NCI-H526 treated with DMSO at 0.1 percent for 48 hours (cell line): ENCODE measurements at regions not wholly inside any gene's neighbourhood (a gene's known extent, or its start where the extent isn't known, plus 50 kb on each side); places are given as distances from the start of the nearest gene placed in this dataset.
"Not testable (repeated sequence)": the region's sequence is repeated elsewhere in the genome, so short reads cannot be mapped to it uniquely, and the experiment has no call there.

ENCODE experiments used
- DNase-seq: peaks from one replicate; lab custom pipeline; 2025; lab: John Stamatoyannopoulos, UW

DNA sequence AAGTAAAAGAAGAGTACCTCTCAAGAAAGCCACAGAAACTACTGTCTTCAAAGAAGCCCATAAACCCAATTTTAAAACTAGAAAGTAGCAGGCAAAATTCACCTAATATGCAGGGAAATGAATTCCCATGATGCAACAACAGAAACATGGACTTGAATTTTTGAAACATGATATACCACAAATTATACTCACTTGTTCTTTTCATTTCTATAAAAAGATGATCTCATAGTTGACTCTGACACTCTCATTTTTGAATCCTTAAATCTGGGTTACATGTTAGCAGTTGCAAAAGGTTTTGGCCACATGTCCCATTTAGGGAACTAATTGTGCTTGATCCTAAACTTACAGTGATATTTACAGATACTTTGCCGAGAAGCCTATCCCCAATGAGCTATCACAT, 1130.8 kb downstream of the FAT4 start:
- no peak for DNase-seq

DNA sequence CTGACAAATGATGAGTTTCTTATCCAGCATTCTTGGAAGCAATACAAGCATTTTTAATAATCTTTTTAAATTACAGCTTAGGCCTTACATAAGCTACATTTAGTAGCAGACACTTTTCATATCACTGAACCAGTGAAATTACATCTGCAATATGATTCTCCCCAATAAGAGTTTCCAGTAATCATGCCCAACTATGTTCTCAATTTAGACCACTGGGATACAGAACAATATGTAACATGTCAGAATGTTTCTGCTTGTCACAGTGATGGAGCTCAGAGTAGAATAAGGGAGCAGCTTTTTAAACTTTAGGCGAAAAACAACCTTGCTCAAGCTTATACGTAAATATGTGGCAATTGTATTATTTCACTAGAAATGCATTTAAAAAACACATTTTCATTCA, 1132.2 kb downstream of the FAT4 start:
- no peak for DNase-seq

DNA sequence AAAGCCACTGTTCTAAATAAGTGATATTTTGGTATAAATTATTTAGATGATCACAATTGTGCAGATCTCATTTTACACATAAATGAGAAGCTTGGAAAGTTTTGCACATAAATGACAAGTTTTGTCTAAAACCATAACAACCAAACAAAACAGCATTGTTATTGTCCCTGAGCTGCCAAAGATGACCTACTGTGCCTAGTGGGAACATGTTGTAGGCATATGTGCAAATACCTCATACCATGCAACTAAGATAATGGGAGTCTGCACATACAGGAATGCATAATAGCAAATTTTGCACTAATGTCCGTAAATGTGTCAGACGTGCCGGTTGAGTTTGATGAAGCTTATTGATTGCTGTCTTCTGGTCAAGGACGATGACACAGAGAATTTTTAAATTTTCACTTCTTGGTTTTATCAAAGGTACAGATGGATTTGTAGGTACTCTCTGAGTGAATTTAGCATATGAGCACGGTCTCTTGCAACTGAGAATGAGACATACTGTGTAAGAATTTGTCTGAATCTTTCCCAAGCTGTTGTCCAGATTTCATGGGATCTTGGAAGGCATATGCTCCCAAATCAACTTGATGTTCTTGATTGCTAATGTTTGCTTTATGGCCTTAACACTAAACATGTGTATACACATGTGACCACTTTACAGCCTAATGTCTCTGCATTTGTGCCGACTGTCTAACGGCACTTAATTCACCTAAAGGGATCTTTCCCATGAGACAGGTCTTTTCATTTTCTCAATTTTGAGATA, 1133.5 kb downstream of the FAT4 start:
- DNase-seq, result no peak

DNA sequence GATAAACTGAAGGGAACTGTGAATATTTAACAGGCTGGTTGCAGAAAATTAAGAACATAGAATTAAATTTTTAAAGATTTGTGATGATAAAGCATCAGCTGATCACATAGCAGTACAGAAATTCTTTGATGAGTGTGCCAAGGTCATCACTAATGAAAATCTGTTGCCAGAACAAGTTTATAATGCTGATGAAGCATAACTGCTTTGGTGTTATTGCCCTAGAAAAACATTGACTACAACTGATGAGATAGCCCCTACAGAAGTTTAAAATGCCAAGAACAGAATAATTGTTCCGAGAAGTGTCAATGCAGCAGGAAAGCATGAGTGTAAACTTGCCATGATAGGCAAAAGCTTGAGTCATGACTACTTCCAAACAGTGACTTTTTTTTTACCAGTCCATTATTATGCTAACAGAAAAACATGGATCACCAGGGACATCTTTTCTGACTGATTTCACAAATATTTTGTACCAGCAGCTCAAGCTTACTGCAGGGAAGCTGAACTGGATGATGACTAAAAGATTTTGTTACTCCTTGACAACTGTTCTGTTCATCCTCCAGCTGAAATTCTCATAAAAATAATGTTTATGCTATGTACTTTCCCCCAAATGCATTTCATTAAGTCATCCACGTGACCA, 1136.6 kb downstream of the FAT4 start:
- no peak for DNase-seq

DNA sequence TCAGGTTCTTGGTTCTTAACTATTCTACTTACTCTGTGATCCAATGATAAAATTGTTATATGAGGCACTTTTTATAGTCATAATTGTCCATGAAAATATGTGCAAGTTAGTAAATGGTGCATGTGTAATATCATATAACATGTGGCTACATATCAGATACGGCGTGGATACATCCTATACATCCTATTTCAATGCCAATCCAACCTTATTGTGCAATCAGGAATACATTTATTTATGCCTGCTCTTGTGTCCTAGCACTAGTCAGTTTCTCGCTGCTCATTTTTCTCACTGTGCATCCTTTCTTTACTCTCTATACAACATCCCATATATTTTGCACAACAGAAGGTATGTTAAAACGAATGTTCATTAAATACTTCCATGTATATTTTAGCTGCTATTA, 1141.1 kb downstream of the FAT4 start:
- DNase-seq, result no peak

DNA sequence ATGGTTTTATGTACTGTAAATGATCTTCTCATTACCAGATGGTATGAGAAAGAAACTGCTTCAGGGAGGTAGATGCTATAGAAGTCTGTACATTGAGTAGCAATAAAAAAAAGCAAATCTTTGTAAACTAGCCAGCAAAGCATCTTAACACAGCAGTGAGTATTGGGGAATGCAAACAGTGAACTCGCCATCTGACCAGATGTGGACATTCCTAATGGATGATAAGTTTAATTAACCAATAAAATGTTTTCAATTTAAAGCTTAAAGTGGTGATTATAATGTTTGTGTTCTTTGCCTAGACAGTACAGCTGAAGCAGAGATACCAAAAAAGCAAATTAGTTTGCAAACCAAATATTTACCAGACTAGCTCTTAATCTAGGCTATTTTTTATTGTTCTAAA, 1144.2 kb downstream of the FAT4 start:
- DNase-seq, result no peak

DNA sequence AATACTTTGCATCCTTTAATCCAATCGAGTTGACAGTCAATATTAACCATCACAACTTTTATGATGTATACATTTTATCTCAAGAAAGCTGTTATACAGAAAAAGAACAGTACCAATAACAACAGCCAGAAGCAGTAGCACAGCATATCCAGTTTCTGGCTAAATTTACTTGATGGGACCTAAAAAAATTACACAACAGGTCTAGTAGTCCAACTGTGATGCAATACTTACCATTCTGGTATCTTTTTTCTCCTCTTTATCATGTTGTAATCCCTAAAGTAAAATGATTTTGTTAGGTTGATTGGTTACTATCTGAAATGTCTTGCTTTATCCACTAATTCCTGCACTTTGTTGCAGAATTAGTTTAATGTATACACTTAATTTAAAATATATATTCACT, 1150.6 kb downstream of the FAT4 start:
- no peak for DNase-seq

DNA sequence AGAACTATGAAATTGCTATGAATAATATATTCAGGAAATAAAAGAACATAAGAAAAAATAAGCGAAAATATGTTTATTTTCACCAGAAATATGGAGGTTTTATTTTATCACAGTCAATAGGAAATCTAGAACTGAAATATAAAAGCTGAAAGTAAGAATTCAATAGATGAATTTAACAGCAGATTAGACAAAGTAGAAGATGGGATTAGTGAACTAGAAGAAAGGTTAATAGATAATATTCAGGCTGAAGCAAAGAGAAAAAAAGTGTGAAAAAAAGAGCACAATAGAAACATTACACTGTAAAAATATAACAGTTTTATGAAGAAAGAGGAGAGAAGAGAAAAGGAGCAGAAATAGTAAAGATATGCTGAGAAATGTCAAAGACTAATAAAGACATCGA, 1152.1 kb downstream of the FAT4 start:
- DNase-seq, result no peak

DNA sequence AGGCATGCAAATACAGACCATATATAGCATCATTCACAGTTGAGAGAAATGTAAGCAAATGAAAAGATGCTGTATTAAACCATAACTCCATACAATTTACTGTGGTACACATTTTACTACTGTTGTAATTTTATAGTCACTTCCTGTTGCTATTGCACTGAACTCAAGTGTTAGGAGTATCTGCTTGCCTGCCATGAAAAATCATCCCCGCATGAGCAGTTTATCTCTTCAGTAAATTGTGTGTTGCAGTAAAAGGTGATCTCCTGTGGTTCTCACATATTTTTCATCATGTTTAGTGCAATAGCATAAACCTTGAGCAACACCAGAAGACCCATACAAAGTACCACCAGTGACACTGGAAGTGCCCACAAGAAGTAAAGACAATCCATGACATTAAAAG, 1153.4 kb downstream of the FAT4 start:
- no peak for DNase-seq

DNA sequence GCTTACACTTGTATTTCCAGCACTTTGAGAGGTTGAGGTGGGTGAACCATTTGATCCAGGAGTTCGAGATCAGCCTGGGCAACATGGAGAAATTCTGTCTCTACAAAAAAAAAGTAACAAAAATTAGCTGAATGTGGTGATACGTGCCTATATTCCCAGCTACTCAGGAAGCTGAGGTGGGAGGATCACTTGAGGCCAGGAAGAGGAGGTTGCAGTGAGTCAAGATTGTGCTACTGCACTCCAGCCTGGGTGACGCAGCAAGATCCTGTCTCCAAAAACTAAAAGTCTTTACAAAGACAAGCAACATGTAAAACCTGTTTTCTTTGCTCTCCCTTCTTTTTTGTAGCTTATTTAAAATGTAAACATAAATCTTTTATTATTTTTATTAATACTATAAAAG, 1156.1 kb downstream of the FAT4 start:
- DNase-seq, result no peak

DNA sequence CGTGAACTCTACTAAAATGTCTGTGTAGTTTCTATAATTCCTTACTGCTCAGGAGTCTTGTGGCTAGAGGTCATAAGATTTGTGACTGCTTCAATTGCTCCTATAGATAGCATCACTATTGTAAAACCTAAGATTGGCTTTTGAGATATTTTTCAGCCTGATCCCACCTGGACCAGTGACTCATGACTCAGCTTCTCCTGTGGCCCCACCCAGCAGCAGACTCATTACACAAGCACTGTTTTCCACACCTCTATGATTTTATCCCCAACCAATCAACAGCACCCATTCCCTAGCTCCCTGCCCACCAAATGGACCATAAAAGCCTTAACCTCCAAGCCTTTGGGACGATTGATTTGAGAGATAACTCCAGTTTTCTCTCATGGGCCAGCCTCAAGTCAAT, 1157.0 kb upstream of the INTU start:
- DNase-seq, result no peak

DNA sequence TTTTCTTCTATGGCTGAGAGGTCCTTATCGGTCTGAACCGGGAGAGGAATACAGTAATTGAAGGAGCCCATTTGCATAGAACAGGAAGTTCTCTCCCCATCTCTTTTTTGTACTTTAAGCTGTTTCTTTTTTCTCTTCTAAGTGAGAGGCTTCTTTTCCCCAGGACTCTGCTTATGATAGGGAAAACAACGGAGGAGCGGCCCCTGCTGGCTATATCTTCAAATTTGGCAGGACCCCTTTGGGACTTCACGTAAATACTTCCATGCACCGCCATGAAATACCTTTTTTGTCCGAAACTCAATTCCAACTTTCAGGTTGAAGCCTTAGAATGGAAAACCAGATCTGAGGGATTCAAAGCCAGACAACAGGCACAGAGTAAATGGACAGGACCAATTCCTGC, 1153.0 kb upstream of the INTU start:
- no peak for DNase-seq

DNA sequence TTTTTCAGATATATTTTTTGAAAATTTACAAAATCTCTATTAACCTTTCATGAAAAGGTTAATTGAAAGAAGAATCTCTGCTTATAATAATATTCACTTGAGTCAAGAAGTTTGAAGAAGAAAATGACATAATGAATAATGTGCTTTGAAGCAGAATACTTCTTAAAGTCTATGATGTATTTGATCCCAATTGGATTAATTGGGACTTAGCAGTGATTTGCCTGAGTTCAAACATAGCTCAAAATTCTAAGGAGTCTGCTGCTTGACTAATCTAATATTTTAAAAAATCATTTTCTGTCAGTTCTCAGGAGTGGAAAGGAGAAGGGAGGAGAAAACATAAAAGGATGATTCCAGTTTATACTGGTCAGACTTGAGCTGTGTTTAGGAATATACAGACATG, 1150.4 kb upstream of the INTU start:
- DNase-seq, result no peak

DNA sequence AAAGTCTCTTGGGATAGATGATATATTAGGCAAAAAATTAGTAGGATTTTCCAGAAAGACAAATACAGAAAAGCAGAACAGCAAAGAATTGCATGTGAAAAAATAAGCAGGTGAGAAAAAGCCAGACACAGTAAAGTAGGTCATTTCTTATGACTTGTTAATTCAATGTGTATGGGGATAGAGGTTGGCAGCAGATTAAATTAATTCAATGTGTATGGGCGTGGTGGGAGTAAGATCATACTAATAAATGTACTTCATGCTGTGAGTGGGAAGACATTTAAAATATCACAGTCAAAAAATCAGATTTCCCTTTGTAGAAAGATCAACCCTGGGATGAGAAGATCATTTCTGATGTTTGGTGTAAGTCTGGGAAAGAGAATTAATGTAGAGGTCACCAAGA, 1146.4 kb upstream of the INTU start:
- no peak for DNase-seq

DNA sequence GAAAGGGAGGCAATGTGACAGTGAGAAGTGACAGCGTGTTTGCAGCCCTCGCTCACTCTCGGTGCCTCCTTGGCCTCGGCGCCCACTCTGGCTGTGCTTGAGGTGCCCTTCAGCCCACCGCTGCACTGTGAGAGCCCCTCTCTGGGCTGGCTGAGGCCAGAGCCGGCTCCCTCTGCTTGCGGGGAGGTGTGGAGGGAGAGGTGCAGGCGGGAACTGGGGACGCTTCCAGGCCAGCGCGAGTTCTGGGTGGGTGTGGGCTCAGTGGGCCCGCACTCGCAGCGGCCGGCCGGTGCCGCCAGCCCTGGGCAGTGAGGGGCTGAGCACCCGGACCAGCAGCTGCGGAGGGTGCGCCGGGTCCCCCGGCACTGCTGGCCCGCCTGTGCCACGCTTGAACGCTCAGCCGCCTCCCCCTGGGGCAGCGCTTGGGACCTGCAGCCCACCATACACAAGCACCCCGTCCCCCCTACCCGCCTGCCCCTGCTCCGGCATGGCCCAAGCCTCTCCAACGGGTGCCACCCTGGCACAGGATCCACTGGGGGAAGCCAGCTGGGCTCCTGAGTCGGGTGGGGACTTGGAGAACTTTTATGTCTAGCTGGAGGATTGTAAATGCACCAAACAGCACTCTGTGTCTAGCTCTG, 1142.8 kb upstream of the INTU start:
- no peak for DNase-seq

DNA sequence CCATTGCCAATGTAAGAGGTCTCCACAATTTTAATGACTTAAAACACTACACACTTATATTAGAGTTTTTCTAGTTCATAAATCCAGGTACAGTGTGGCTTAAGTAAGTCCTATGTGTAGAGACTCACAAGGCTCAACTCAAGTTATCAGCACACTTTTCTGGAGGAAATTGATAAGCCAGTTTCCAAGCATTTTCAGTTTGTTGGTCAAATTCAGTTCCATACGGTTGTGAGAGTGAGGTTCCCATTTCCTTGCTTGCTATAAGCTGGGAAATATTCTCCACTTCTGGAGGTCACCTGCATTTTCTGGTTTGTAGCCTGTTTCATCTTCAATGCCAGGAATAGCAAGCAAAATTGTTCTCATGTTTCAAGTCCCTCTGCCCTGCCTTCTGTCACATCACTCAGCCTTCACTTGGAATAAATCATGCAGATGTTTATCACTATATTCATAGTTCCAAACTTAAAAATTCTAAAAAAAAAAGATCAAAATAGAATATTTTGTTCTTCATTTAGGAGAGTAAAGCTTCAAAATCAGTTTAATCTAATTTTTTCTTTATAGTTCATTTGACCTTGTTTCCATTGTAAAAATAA, 1137.5 kb upstream of the INTU start:
- DNase-seq, result no peak

DNA sequence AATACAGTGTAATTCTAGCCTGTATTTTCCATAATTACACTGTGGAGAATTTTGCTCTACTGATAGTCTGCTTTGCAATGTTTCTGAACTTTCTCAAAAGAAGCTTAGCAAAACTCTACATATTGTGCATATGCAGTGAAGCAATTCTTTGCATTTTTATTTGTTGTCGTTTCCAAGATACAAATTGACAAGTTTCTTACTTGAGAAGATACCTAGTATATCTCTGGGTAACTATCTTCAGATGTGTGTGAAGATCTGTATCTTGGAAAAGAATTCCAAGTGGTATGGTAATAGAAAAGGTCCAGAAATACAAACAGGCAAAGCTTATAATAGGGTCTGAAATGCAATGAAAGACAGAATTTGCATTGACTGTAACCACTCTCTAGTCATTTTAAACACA, 1119.8 kb upstream of the INTU start:
- no peak for DNase-seq

DNA sequence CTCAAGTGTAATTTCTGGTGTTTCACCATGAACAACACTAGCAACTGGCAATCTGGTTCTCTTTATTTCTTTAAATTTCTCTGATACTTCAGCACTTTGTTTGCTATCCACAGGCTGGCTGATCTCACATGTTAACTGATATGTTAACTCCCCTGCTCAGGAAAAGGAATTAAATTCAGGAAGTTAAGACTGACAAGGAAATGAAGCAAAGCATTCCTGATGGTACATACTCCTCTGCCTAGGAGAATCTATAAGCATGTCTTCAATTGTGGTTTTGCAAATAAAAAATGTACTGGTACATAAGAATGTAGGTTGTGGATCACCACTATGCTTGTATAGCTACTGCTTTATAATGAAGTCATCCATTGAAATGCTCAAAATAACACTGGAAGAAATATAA, 1119.2 kb upstream of the INTU start:
- no peak for DNase-seq

DNA sequence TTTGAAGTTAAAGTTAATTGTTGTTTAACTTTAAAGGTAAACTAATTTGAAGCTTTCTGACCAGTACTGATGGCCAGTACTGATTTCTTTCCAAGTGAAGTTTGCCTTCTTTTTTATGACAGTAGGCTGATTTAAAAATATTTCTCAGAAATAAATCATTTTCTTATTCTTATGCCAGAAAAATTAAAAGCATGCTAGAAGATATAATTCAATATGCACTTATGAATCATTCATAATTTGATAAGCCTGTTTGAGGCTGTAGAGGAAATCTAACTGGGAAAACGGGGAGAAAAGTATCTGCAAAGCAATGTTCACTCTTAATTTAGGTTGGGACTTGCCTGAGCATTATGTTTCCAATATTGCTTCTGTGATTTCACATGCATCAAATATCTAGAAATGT, 1112.0 kb upstream of the INTU start:
- DNase-seq, result no peak

DNA sequence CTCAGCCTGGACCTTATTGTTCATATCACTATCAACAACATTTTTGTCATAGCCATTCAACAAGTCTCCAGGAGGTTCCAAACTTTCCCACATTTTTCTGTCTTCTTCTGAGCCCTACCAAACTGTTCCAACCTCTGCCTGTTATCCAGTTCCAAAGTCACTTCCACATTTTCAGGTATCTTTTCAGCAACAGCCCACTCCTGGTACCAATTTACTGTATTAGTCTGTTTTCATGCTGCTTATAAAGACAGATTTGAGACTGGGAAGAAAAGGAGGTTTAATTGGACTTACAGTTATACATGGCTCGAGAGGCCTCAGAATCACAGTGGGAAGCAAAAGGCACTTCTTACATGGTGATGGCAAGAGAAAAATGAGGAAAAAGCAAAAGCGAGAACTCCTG, 1107.4 kb upstream of the INTU start:
- DNase-seq, result not testable (repeated sequence)

DNA sequence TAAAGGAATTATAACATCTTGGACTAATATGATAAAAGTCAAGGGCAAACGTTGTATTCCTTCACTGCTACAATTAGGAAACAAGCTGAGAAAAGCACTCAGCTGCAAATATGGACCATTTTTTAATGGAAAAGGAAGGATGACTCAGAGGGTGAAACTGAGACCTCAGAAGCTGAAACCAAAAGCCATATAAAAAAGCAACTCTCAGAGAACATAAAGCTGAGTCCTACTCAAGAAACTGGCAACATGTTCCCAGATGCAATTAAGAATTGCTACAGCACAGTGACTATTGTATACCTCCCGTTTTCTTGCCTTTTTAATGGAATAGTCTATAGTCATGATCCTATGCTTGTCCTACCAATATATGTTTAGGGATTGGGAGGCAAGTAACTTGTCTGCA, 1106.4 kb upstream of the INTU start:
- DNase-seq, result no peak

DNA sequence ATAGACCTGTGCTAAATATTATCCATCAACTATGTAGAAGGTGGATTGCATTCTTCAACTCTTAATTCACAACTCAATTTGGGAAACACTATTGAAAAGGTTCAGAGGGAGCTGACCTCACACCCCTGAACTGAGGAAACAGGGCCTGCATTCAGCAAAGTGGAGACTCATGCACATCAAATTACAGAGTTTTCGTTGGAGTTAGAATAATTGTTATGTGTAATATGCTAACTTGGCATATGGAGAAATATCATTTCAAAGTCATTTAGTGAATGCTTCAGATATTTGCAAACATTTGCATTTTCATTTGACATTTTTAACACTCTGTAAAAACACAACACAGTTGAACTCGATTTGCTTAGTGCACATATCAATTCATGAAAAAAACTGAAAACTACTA, 1102.8 kb upstream of the INTU start:
- DNase-seq, result no peak

DNA sequence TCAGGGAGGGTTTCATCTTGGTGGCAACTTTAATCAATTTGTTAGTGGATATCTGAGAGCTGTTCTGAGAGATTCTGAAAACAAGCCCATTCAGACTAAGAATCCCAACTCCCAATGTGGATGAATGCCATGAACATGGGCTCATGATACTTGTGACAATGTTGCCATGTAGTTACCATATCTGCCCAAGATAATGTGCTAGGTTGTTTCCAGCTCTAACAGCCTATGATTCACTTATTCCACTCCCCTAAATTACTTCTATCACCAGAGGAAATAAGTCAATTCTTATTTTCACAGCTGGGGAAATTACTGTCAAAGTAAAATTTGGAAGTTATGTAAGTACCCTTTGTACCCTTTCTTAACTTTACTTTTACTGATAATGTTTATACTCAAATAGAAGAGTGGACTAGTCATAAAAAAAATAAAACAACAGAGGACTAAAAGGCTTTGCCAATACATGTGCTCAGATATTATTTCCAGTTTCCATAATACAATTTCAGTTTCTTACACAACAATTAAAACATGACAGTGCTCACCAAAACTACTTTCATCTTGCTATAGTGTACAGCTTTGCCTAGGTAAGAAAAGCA, 1101.7 kb upstream of the INTU start:
- no peak for DNase-seq
